Neural progenitor cell (in vitro differentiated cells): ENCODE measurements at regions not wholly inside any gene's neighbourhood (a gene's known extent, or its start where the extent isn't known, plus 50 kb on each side); places are given as distances from the start of the nearest gene placed in this dataset.

ENCODE experiments used
- CTCF ChIP-seq: fragments of 200-600 bp; sonication (generic); IDR thresholded peaks from 2 replicates; pipeline ENCODE4 v1.5.1; 2017; ENCODE audit warnings: antibody characterized with exemption, mild to moderate bottlenecking
- EZH2 ChIP-seq: fragments of 200-600 bp; sonication (generic); IDR thresholded peaks from 2 replicates; pipeline ENCODE4 v1.6.1; 2017; ENCODE audit warnings: antibody characterized with exemption, mild to moderate bottlenecking, moderate library complexity

- TF ChIP-seq EZH2 (no peak), CTCF (no peak)
Observed at GRCh38 chr4:67220861-67221260, 324.4 kb downstream of the CENPC start.
